ENCODE measurements at regions not wholly inside any gene's neighbourhood (a gene's known extent, or its start where the extent isn't known, plus 50 kb on each side); places are given as distances from the start of the nearest gene placed in this dataset.

DNA sequence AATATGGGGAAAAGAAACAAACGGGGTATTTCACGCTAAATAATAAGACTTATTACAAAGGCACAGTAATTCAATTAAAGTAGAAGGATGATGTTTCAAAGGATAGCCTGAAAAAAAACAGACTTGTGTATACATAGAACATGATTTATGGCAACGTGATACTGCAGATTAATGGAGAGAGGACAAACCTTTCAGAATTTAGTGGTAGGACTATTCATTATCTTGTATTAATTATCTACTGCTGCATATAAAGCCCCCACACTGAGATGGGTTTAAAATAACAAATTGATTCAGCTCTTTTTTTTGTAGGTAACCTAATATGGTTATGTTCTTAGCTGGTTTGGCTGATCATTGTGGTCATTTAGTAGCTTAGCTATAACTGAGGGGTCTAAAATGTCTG is 1269.0 kb downstream of the FSTL5 start:
- Histone ChIP-seq H3K27me3 (ENCODE audit: control insufficient read depth, insufficient read depth, low read length) (no peaks in the 10 kb centered on the region), H3K4me3 (ENCODE audit: low read depth in 2 of 2, low read length in 2 of 2) (no peak overlapping the region), H3K9me3 (ENCODE audit: control insufficient read depth, insufficient read depth, low read depth, low read length) (no peaks in the 10 kb centered on the region), H3K36me3 (ENCODE audit: control insufficient read depth, insufficient read depth, low read length) (no peaks in the 10 kb centered on the region), H3K27ac (ENCODE audit: low read length) (no peak overlapping the region), H3K4me1 (ENCODE audit: control insufficient read depth, insufficient read depth, low read length) (no peaks in the 10 kb centered on the region)
- CTCF ChIA-PET: no interaction called here
- intact Hi-C loops (cut with micrococcal nuclease; ENCODE audit: unreplicated experiment) (no loop called here), in situ Hi-C loops (cut with HindIII; ENCODE audit: low pct_unique_long_range_greater_than_20kb, low sequenced_read_pairs) (no loop called here)
- ATAC-seq: no peak
- POLR2A ChIA-PET: no interaction called here
- DNase-seq (ENCODE audit: low read depth, low spot score): no peak
- TF ChIP-seq POLR2AphosphoS5 (IDR thresholded peaks at IDR 0.05; ENCODE audit: low read depth, low read length) (no peak), CTCF (IDR thresholded peaks at IDR 0.05) (no peak), SIN3A (IDR thresholded peaks at IDR 0.05; ENCODE audit: borderline replicate concordance, insufficient read depth, low read depth, low read length) (no peak), TCF7L2 (IDR thresholded peaks at IDR 0.05; ENCODE audit: low read depth, low read length) (no peak)
- TF ChIP-seq, protein P1, sequence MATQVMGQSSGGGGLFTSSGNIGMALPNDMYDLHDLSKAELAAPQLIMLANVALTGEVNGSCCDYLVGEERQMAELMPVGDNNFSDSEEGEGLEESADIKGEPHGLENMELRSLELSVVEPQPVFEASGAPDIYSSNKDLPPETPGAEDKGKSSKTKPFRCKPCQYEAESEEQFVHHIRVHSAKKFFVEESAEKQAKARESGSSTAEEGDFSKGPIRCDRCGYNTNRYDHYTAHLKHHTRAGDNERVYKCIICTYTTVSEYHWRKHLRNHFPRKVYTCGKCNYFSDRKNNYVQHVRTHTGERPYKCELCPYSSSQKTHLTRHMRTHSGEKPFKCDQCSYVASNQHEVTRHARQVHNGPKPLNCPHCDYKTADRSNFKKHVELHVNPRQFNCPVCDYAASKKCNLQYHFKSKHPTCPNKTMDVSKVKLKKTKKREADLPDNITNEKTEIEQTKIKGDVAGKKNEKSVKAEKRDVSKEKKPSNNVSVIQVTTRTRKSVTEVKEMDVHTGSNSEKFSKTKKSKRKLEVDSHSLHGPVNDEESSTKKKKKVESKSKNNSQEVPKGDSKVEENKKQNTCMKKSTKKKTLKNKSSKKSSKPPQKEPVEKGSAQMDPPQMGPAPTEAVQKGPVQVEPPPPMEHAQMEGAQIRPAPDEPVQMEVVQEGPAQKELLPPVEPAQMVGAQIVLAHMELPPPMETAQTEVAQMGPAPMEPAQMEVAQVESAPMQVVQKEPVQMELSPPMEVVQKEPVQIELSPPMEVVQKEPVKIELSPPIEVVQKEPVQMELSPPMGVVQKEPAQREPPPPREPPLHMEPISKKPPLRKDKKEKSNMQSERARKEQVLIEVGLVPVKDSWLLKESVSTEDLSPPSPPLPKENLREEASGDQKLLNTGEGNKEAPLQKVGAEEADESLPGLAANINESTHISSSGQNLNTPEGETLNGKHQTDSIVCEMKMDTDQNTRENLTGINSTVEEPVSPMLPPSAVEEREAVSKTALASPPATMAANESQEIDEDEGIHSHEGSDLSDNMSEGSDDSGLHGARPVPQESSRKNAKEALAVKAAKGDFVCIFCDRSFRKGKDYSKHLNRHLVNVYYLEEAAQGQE (IDR thresholded peaks at IDR 0.05; ENCODE audit: insufficient read depth in 1 of 2, low read depth in 2 of 2, low read length in 1 of 2): no peak
- BruUV-seq (replicated peaks): no TSS peak

- CTCF ChIA-PET: no interaction called here
- in situ Hi-C loops (cut with HindIII; ENCODE audit: low pct_unique_long_range_greater_than_20kb, low sequenced_read_pairs): no loop called here
Measured at GRCh38 chr4:160927311-160927710, 1236.5 kb downstream of the FSTL5 start.

More at GRCh38 chr4:160927311-160927710, 1236.5 kb downstream of the FSTL5 start:
- no peaks in the 10 kb centered on the region for H3K4me1 ChIP-seq (ENCODE audit: control insufficient read depth, insufficient read depth, low read length)
- no peak for ATAC-seq
- no peak overlapping the region for H3K4me3 ChIP-seq (ENCODE audit: low read depth in 2 of 2, low read length in 2 of 2)
- POLR2A ChIA-PET: no interaction called here
- H3K27ac ChIP-seq (ENCODE audit: low read length): no peak overlapping the region
- no peaks in the 10 kb centered on the region for H3K27me3 ChIP-seq (ENCODE audit: control insufficient read depth, insufficient read depth, low read length)
- no peak for DNase-seq (ENCODE audit: low read depth, low spot score)
- intact Hi-C loops (cut with micrococcal nuclease; ENCODE audit: unreplicated experiment): no loop called here
- BruUV-seq (replicated peaks): no TSS peak
- no peaks in the 10 kb centered on the region for H3K36me3 ChIP-seq (ENCODE audit: control insufficient read depth, insufficient read depth, low read length)
- H3K9me3 ChIP-seq (ENCODE audit: control insufficient read depth, insufficient read depth, low read depth, low read length): no peaks in the 10 kb centered on the region
- TF ChIP-seq SIN3A (IDR thresholded peaks at IDR 0.05; ENCODE audit: borderline replicate concordance, insufficient read depth, low read depth, low read length) (no peak), POLR2AphosphoS5 (IDR thresholded peaks at IDR 0.05; ENCODE audit: low read depth, low read length) (no peak), TCF7L2 (IDR thresholded peaks at IDR 0.05; ENCODE audit: low read depth, low read length) (no peak), CTCF (IDR thresholded peaks at IDR 0.05) (no peak)
- TF ChIP-seq, protein P1 (IDR thresholded peaks at IDR 0.05; ENCODE audit: insufficient read depth in 1 of 2, low read depth in 2 of 2, low read length in 1 of 2): no peak

All from Panc1 (cell line).